Loucy (cell line): ENCODE measurements at regions not wholly inside any gene's neighbourhood (a gene's known extent, or its start where the extent isn't known, plus 50 kb on each side); places are given as distances from the start of the nearest gene placed in this dataset.

Experiments
- H2AFZ ChIP-seq: fragments of 200-600 bp; sonication (generic); 2 replicates; pipeline ENCODE4 v1.6.0; 2016; ENCODE audit warnings: antibody characterized with exemption, mild to moderate bottlenecking, low read length, moderate library complexity
- H3F3A ChIP-seq: fragments of 200-600 bp; 2 replicates; pipeline ENCODE4 v1.6.0; 2016; ENCODE audit warnings: antibody characterized with exemption, low read depth, mild to moderate bottlenecking
- H3K27me3 ChIP-seq: fragments of 200-600 bp; sonication (generic); 2 replicates; pipeline ENCODE4 v1.6.1; 2014; ENCODE audit warnings: low read length, mild to moderate bottlenecking; ENCODE audit not compliant: insufficient read depth, poor library complexity, severe bottlenecking
- H3K36me3 ChIP-seq: fragments of 200-600 bp; sonication (generic); 2 replicates; pipeline ENCODE4 v1.6.1; 2016; ENCODE audit warnings: low read length; ENCODE audit not compliant: insufficient read depth
- H3K4me1 ChIP-seq: fragments of 200-600 bp; sonication (generic); 2 replicates; pipeline ENCODE4 v1.5.1; 2014; ENCODE audit warnings: low read length, mild to moderate bottlenecking; ENCODE audit not compliant: insufficient read depth, poor library complexity, severe bottlenecking
- H3K4me2 ChIP-seq: fragments of 200-600 bp; sonication (generic); 2 replicates; pipeline ENCODE4 v1.6.0; 2014; ENCODE audit warnings: antibody characterized with exemption, low read length, low read depth, mild to moderate bottlenecking; ENCODE audit not compliant: poor library complexity, severe bottlenecking
- H3K4me3 ChIP-seq: fragments of 200-600 bp; sonication (generic); 2 replicates; pipeline ENCODE4 v1.5.1; 2014; ENCODE audit warnings: low read length, mild to moderate bottlenecking, mixed read lengths; ENCODE audit not compliant: poor library complexity, severe bottlenecking
- H3K79me2 ChIP-seq: fragments of 200-600 bp; sonication (generic); 2 replicates; pipeline ENCODE4 v1.6.1; 2014; ENCODE audit warnings: low read length; ENCODE audit not compliant: insufficient read depth
- H3K9ac ChIP-seq: fragments of 200-600 bp; sonication (generic); 2 replicates; pipeline ENCODE4 v1.6.0; 2014; ENCODE audit warnings: mild to moderate bottlenecking, low read depth, low read length, moderate library complexity; ENCODE audit not compliant: poor library complexity, severe bottlenecking
- H3K9me2 ChIP-seq: fragments of 200-600 bp; sonication (generic); replicated peaks from 2 replicates; pipeline ENCODE4 v1.6.1; 2016; ENCODE audit warnings: low read depth, low read length, mixed read lengths
- H3K9me3 ChIP-seq: fragments of 200-600 bp; sonication (generic); 2 replicates; pipeline ENCODE4 v1.6.1; 2014; ENCODE audit warnings: mild to moderate bottlenecking, antibody characterized with exemption, low read length, low read depth; ENCODE audit not compliant: insufficient read depth
- H4K20me1 ChIP-seq: fragments of 200-600 bp; sonication (generic); 2 replicates; pipeline ENCODE4 v1.6.0; 2014; ENCODE audit warnings: antibody characterized with exemption, low read length, mild to moderate bottlenecking; ENCODE audit not compliant: insufficient read depth, poor library complexity, severe bottlenecking
- CTCF ChIP-seq: fragments of 200-600 bp; sonication (generic); conservative IDR thresholded peaks from 2 replicates; pipeline ENCODE4 v1.5.1; 2014; ENCODE audit warnings: mild to moderate bottlenecking, antibody characterized with exemption, low read length
- EZH2phosphoT487 ChIP-seq: fragments of 200-600 bp; IDR thresholded peaks from 2 replicates; pipeline ENCODE4 v1.6.1; 2018; ENCODE audit warnings: antibody characterized with exemption, mild to moderate bottlenecking, moderate library complexity, borderline replicate concordance

DNA sequence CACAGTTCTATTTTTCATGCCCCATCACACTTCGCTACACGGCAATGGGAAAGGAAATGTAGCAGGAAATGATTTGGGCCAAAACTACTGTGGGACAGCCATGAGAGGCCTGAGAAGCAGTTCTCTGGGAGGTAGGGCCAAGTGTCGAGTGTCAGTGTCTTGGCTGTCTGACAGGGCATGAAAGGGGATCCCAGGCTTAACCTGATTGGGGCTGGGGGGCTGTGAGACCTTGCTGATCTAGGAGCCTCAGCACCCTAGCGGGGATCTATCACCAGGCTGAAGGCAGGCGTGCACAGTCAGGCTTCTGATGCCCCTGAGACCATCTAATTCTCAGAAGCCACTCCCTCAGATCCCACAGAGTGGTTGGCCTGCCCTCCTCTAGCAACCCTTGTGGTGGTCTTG is 58.2 kb upstream of the SLC25A13 start:
- H2AFZ ChIP-seq = no peak overlapping the region
- H3K9me2 ChIP-seq = no peaks in the 10 kb centered on the region
- H3F3A ChIP-seq = no peaks in the 10 kb centered on the region
- no peak overlapping the region for H3K4me3 ChIP-seq
- H3K27me3 ChIP-seq = no peaks in the 10 kb centered on the region
- H4K20me1 ChIP-seq = no peaks in the 10 kb centered on the region
- no peaks in the 10 kb centered on the region for H3K36me3 ChIP-seq
- H3K4me2 ChIP-seq = no peak overlapping the region
- H3K79me2 ChIP-seq = no peaks in the 10 kb centered on the region
- TF ChIP-seq CTCF (no peak), EZH2phosphoT487 (no peak)
- H3K4me1 ChIP-seq = peaks cover 7% of the 10 kb centered on the region
- H3K9me3 ChIP-seq = no peaks in the 10 kb centered on the region
- no peak overlapping the region for H3K9ac ChIP-seq

DNA sequence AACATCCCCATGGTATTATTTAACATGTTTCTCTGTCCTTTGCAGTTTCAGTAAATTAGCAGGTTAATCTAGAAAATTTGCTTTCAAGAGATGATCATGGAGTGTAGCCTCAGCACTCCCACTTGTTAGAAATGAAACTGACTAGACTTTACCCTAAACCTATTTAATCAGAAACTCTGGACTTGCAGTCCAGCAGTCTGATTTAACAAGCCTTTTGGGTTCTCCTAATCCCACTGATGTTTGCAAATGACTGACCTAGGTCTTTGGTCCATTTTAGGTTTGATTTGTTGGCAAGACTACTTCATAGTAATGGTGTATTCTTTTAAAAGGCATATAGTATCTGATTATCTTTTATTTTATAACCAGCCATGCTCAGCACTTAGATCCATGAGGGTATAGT is 55.5 kb upstream of the SLC25A13 start:
- no peak overlapping the region for H3K9ac ChIP-seq
- TF ChIP-seq EZH2phosphoT487 = no peak
- no peak for TF ChIP-seq CTCF
- H4K20me1 ChIP-seq = no peaks in the 10 kb centered on the region

More for the DNA sequence above, 55.5 kb upstream of the SLC25A13 start:
- Histone ChIP-seq H3K4me1 (peaks cover 7% of the 10 kb centered on the region), H3K27me3 (no peaks in the 10 kb centered on the region), H3K36me3 (no peaks in the 10 kb centered on the region), H2AFZ (no peak overlapping the region), H3K9me2 (no peaks in the 10 kb centered on the region), H3K79me2 (no peaks in the 10 kb centered on the region), H3K4me3 (no peak overlapping the region), H3K4me2 (no peak overlapping the region), H3F3A (no peaks in the 10 kb centered on the region), H3K9me3 (no peaks in the 10 kb centered on the region)
